GF-D8 (cell line): ENCODE measurements at regions not wholly inside any gene's neighbourhood (a gene's known extent, or its start where the extent isn't known, plus 50 kb on each side); places are given as distances from the start of the nearest gene placed in this dataset.
"Not testable (repeated sequence)": the region's sequence is repeated elsewhere in the genome, so short reads cannot be mapped to it uniquely, and the experiment has no call there.

Source experiments
- DNase-seq: peaks from one replicate; lab custom pipeline; 2025; lab: John Stamatoyannopoulos, UW

GRCh38 chr2:142716463-142717242, 160.8 kb upstream of the KYNU start:
- no peak for DNase-seq

GRCh38 chr2:142714600-142714999, 162.9 kb upstream of the KYNU start:
- no peak for DNase-seq

- DNase-seq, result no peak
These were observed 167.1 kb upstream of the KYNU start for GRCh38 chr2:142710336-142710735.

GRCh38 chr2:142707318-142707717, 170.1 kb upstream of the KYNU start:
- DNase-seq, result no peak

GRCh38 chr2:142702397-142702796, 175.1 kb upstream of the KYNU start:
- DNase-seq, result not testable (repeated sequence)

GRCh38 chr2:142695350-142696257, 181.9 kb upstream of the KYNU start:
- DNase-seq, result not testable (repeated sequence)

- no peak for DNase-seq
These were observed 183.2 kb upstream of the KYNU start for GRCh38 chr2:142694282-142694681.

GRCh38 chr2:142693171-142693950, 184.1 kb upstream of the KYNU start:
- no peak for DNase-seq

GRCh38 chr2:142688856-142689605, 188.4 kb upstream of the KYNU start:
- no peak for DNase-seq

GRCh38 chr2:142687509-142687908, 190.0 kb upstream of the KYNU start:
- DNase-seq, result no peak

- no peak for DNase-seq
These were observed 190.4 kb upstream of the KYNU start for GRCh38 chr2:142687075-142687474.

- no peak for DNase-seq
These were observed 192.8 kb upstream of the KYNU start for GRCh38 chr2:142684667-142685066.

- DNase-seq, result no peak
These were observed 194.9 kb upstream of the KYNU start for GRCh38 chr2:142682528-142682927.

GRCh38 chr2:142681952-142682351, 195.5 kb upstream of the KYNU start:
- no peak for DNase-seq

GRCh38 chr2:142678164-142678563, 199.3 kb upstream of the KYNU start:
- DNase-seq, result no peak

GRCh38 chr2:142675398-142675797, 202.1 kb upstream of the KYNU start:
- no peak for DNase-seq

GRCh38 chr2:142673836-142674235, 203.6 kb upstream of the KYNU start:
- DNase-seq, result no peak

- no peak for DNase-seq
These were observed 204.8 kb upstream of the KYNU start for GRCh38 chr2:142672698-142673097.

GRCh38 chr2:142670362-142670761, 207.1 kb upstream of the KYNU start:
- DNase-seq, result no peak

GRCh38 chr2:142668420-142668819, 209.0 kb upstream of the KYNU start:
- no peak for DNase-seq

- no peak for DNase-seq
These were observed 212.2 kb upstream of the KYNU start for GRCh38 chr2:142665241-142665640.

- DNase-seq, result no peak
These were observed 226.9 kb upstream of the KYNU start for GRCh38 chr2:142650601-142651000.
